GM19023 (cell line): ENCODE measurements at regions not wholly inside any gene's neighbourhood (a gene's known extent, or its start where the extent isn't known, plus 50 kb on each side); places are given as distances from the start of the nearest gene placed in this dataset.
"Not testable (repeated sequence)": the region's sequence is repeated elsewhere in the genome, so short reads cannot be mapped to it uniquely, and the experiment has no call there.

Experiments
- ATAC-seq: cut with Tn5 transposase; IDR thresholded peaks from one replicate; pipeline ENCODE4 v1.9.1; 2021; ENCODE audit warnings: mild to moderate bottlenecking, moderate library complexity; ENCODE audit not compliant: unreplicated experiment

DNA sequence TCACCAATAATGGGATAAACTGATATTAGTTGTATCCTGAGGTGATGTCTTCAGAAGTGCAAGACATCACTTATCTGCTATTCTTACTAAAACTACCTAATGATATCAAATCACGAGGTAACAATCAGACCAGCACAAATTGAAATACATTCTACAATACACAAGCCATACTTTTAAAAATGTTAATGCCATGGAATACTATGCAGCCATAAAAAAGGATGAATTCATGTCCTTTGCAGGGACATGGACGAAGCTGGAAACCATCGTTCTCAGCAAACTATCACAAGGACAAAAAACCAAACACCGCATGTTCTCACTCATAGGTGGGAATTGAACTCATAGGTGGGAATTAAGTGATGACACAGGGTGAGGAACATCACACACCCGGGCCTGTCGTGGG lies 129.3 kb downstream of the SST start:
- ATAC-seq, result no peak

DNA sequence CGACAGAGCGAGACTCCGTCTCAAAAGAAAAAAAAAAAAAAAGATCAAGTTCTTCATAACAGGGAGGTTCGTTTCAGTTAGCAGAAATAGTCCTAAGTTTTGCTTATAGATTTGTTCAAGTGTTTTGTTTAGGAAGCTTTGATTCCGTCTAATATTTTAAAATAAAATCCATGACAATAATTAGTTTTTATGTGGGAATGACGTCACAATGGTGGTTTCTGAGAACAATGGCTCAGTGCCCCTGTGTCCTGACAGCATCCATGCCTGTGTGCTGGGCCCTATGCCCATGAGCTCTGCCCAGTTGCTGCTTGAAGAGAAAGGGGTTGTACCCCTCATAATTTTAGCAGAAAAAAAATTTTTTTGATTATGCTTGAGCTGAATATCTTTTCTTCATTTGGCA lies 134.0 kb downstream of the SST start:
- ATAC-seq, result no peak

DNA sequence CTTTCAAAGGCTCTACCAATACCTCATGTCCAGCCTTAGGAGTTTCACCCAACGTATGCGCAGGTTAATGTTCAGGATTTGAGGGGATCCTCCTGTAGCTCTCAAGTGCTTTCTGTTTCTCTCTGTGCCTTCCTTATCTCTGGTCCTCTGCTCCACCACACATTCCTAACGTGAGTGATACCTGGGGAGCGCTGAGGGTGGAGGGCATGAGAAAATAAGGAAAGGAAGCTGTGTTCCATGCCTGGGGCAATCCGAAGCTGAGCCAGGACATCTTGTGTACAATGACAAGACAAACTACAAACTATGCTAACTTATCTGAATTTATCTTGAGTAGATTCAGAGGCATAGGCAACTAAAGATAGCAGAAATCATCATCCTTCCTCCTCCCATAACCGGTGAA lies 136.4 kb downstream of the SST start:
- ATAC-seq, result no peak

DNA sequence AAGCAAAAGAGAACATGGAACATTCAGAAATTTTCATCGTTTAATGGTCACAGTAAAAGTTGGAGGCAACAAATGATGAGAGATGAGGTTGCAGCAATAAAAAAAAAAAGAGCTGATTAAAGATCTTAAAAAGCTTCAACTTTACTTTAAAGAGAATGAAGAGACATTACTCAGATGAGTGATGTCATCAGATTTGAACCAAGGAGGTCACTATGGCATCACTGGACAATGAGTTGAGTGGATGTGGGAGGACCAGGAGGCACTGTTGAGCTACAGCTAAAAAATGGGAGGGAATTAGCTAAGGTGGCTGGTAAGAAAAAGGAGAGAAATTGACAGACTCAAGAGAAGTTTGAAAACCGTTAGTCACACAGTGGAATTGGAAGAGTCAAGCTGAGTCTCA lies 138.4 kb downstream of the SST start:
- no peak for ATAC-seq

DNA sequence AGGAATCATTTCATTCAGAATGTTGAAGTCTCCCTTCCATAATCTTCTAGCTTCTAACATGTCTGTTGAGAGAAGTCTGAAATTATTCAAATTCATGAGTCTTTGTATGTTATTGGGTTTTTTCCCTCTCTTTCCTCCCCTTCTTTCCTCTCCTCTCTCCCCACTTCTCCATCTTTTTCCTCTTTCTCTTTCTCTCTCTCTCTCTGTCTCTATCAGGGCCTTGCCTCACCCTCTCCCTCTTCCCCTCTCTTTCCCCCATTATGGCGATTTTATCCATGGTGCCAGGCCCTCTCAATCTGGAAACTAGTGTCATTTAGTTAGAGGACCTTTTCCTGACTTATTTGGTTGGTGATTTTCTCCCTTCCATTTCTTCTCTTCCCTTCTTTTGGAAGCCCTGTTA lies 147.3 kb downstream of the SST start:
- no peak for ATAC-seq

DNA sequence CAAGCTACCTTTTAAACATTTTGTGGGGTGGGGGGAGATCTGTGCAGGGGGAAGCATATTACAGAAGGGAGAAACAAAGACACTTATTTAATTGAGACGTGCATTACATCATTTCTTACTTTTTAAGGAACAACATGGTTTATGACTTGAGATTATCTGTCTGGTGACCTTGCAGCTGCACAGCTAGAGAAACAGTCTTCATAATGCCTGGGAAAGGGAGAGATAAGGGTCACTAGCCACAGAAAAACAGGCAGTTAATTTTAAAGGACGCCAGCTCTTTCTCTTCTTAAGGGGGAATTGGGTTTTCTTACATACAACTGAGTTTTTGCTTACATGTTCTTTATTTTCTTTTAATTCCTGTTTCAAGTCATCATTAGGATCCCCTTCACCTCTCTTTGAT lies 147.9 kb downstream of the SST start:
- ATAC-seq, result no peak

DNA sequence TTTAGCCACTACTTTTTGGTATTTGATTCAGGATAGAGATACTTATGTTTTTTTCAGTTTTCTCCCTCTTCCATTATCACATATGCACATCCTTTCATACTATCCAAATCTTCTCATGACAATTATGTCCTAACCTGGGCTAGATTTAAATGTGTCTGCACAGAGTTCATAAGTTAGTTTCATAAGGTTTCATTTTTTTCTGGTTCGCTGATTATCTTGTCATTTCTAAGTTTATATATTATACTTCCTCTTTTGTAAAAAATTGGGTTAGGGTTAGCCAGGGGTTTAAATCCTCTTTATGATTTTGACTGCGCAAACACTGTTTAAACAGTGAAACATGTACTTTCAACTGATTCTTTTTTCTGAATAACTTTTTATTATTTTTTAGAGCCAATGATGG lies 148.6 kb downstream of the SST start:
- ATAC-seq, result no peak

DNA sequence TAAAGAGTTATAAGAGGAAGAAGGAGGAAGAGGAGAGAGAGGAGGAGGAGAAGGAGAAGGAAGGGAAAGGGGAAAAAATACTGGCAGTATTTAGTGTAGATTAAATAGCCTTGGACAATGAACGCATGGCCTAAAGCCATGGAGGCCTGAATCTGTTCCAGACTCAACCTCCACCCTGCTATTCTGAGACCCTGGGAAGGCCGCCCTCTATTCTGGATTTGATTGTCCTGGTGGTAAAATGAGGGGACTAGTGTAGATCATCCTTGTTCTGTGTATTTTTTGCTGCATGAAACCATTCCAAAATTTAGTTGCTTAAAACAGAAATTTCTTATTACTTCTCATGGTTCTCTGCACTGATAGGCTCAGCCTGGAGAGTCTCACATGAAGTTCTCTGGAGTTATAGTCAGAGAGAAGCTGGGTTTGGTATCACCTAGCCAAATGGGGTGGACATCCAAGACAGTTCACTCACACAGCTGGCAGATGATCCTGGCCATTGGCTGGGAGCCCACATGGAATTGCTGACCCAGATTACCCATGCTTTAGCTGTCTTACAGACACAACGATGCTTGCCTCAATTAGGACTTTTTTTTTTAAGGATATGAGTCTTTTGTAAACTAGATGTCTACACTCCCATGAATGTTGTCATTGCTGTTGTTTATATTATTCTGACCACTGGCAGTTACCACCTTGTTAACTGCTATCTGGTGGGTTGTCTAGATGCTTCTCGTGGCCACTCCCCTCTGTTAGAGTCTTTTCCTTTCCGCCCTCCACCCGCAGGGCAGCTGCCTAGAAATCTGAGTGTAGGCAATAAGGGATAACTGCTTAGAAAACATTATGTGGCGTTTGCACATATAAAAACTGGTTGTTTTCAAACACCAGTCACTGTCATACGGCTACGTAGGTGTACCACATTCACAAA lies 149.9 kb downstream of the SST start:
- ATAC-seq, result no peak

DNA sequence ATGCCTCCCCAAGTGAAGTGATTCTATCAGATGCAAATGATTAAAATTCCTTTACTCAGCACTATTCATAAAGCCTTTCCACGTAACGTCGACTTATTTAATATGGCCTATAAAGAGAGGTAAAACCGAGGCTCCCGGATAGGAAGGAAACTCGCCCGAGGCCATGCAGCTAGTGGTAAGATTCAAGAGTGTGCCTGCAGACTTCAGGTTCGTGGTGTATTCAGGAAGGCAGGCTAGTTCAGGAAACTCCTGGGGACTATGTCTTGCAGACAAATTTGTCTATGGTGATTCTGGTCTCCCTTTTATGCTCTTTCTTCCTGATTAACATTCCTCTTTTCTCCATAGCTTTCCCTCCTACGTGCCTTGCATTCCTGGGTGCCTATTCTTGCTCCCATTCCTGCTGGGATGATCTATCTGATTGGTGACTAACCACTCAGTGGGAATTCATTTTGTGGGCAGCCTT lies 150.7 kb downstream of the SST start:
- ATAC-seq, result no peak

DNA sequence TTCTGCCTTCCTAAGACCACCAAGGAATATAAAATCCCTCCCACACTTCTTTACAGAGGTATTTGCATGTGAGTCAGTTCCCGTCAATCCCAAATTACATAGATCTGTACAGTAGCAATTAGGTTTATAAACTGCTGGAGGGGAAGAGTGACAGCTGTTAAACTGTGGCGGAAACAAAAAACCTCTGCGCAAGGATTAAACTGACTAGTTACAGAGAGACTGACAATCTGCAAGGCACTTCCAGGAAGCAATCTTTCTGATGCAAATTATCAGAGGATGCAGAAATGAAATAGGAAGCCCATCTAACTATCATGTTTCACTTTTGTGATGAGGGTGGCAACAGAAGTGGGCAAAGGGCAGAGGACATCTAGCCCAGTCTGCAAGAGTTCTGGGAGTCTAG lies 150.4 kb downstream of the RTP4 start:
- ATAC-seq, result no peak

DNA sequence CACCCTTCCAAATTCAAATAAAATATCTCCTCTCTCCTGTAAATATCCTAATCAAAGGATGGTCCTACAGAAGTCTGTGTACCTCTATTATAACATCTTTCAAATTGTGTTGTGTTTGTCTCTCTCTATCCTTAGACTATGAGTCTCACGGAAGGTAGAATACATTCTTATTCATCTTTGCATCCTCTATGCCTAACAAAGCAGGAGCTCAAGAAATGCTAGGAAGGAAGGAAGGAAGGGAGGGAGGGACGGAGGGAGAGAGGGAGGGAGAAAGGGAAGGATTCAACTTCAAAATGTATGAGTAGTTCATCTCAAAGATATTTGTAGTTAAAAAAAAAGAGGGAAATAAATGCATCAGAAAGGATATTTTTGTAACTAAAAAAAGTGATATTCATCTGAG lies 150.0 kb downstream of the RTP4 start:
- ATAC-seq, result no peak

DNA sequence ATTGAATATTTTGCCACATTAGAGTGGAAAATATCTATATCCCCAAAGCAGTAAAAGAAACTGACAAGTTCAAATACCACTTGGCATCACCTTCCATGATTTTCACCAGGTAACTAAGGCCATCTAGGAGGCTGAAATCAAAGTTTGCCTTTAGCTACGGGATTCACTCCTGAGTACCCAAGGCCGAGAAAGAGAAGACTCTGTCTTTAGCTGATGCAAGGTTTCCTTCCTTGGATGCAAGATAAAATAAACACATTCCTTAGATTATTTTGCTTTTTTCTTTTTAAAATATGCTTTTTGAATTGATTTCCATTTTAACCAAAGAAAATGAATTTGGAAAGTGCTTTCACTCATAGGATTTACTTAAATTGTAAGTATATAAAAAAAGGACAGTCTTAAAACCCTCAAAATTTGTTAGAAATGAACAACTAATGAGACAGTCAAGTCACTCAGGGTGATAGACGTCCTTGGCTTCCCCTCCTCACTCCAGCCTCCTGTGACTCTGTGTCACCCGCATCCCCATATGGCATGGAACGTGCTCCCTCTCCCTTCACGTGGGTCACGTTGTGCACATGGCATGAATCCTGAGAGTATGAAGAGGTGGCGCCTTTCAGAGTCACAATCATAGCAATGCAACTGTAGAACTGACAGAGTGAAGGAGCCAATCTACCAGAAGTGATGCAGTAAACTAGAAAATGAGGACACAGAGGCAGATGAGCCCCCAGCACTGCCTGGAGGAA lies 148.4 kb downstream of the RTP4 start:
- no peak for ATAC-seq

DNA sequence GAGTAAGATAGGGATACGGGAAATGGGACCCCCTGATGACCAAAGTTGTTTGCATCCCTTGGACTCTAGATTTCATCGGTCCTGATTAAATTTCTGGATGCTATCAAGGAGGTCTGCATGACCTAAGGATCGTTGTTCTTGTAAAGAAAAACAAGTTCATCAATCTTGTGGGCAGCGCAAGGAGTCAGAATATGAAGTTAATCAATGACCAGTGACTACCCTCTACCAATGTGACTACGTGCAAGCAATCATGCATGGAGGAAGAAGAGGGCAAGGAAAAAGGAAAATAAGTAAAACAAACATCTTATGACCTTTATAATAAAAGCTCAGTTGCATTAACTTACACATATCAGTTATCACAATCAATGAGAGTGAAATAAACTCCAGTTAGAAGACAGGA lies 139.7 kb downstream of the RTP4 start:
- ATAC-seq, result no peak

DNA sequence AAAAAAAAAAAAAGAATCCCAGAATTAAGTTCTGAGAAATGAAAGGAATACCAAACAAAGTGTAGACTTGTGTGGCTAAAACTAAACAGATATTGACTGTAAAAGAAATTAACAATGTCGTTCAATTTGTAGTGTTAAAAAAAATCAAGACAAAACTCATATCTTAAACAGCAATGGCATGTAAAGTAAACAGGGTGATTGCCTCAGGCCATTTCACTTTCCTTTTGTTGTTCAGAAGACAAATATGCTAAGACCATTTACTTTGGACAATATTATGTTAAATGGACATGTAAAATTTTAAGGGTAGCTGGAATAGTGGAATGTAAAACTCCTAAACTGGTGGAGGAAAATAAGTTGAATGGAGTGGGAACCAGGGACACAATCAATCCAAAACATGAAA lies 139.1 kb downstream of the RTP4 start:
- no peak for ATAC-seq

DNA sequence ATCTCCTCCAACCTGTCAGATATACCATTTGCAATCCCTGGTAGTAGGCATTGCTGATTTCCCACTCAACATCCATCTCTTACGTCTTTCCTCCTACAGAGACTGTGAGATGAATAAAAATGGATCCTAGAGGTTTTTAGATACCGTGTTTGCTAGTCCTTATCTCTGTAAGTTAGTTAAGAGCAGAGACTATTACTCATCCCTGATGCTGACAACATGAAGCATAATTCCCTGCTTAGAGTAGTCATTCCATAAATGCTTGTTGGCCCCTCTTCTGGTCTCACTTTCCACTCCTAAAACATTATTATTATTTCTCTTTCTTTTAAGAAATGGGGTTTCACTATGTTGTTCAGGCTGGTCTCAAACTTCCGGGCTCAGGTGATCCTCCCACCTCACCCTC lies 136.2 kb downstream of the RTP4 start:
- no peak for ATAC-seq

DNA sequence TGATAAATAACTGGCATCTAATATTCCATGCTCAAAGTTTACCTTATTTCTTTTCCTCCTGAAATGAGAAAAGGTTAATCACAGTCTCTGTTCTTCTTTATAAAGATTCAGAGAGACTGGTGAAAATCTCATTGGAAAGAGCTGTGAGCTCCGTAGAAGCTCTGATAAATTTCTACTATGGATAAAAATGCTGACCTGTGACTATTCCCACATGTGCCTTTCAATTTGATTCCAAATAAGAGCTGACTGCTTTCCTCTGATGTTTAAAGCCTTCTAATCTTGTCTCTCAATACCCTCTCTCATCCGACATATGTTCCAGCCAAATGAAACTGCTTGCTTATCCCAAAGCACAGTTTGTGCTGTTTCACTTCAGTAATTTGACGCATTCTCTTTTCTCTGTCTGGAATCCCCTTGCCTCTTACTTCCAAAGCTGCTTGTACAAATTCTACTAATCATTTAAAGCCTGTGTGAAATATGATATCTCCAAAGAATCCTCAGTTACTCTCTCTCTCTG lies 130.1 kb downstream of the RTP4 start:
- ATAC-seq, result no peak

DNA sequence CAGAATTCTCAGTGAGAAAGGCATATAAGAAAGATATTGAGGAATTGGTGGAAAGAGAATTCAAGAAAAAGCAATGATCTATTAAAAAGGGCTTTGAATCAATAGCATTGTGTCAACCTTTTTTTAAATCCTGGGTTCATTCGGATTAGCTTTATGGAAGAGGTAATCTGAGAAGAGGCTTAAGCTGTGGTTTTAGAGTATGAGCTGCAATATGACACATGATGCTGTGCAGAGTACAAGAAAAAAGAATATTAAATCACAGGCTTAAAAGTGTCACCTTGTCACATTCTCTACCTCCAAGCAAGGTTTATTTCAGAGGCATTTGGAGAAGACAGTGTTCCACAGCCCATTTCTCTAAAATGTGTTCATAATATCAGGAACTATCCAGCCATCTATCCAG lies 128.9 kb downstream of the RTP4 start:
- ATAC-seq, result no peak

DNA sequence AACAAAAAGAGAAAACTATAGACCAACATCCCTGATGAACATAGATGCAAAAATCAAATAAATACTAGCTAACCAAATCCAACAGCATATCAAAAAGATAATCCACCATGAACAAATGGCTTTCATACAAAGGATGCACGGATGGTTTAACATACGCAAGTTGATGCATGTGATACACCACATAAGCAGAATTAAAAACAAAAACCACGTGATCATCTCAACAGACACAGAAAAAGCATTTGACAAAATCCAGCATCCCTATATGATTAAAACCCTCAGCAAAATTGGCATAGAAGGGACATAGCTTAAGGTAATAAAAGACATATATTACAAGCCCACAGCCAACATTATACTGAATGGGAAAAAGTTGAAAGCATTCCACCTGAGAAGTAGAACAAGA lies 125.9 kb downstream of the RTP4 start:
- not testable (repeated sequence) for ATAC-seq

DNA sequence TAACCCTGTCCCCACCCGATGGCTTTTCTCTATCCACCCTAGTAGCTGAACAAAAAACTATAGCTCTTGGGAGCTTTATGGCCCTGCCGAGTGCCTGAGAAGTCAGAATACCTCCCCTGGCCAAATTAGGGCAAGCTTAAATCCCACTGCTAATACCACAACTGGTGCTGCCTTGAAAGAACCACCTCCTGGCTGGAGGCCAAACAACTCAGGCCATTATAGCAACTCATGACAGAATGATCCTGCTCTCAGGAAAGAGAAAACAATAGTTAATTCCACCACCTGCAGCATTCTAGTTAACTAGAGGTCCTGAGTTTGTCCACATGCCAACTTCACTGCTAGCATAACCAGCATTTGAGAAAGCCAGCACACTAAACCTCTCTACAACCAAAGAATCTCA lies 123.2 kb downstream of the RTP4 start:
- ATAC-seq, result no peak

DNA sequence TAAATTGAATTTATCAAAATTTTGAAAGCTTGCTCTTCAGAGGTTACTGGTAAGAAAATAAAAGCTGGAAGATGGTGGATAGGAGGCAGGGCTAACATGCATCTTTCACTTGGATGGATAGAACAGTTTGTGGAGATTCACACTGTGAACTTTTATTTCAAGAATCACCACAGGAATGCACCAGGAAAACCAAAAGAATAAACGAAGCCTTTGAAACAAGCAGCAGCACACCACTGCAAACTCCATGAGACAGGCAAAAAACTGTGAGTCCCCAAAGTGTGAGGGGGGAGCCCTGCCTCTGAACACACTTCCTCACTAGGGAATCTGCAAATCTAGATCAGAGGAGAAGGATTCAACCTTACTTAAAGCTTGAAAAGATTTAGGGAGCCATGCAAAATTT lies 122.2 kb downstream of the RTP4 start:
- no peak for ATAC-seq

DNA sequence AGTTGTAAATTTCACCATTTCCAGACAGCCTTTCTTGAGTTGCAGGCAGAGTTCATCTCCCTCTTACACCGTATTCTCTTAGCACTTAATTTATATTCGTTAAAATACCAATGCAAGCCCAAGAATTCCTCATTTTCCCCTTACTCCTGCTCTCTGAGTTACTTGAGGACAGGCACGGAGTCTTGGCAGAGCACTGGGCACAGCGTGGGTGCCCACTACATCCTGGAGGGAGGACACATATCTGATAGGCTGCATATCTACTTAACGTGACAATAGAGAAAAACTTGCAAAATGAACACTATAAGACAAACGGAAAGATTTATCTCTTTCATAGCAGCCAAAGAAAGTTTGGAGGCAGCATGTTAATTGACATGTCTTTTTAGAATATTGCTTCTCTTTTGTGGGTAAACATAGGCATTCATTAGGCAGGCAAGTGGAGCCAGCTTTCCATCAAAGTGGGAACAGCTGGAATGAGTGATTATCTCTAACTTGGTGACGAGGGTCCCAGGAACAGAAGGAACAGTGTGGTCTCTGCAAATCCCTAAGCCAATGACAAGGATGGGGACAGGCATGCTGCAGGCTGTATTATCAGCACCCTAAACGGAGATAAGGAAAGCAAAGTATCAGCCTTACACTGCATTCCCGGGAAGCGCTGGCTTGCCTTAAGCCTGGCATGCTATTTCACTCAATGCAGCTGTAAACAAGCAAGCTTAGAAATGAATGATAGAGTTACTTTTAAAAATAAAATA lies 116.5 kb downstream of the RTP4 start:
- no peak for ATAC-seq
